ENCODE measurements at regions not wholly inside any gene's neighbourhood (a gene's known extent, or its start where the extent isn't known, plus 50 kb on each side); places are given as distances from the start of the nearest gene placed in this dataset.
"Not testable (repeated sequence)": the region's sequence is repeated elsewhere in the genome, so short reads cannot be mapped to it uniquely, and the experiment has no call there.

- DNase-seq: no peak
Observed at GRCh38 chr1:55466373-55466772, 251.2 kb upstream of the USP24 start.

DNA sequence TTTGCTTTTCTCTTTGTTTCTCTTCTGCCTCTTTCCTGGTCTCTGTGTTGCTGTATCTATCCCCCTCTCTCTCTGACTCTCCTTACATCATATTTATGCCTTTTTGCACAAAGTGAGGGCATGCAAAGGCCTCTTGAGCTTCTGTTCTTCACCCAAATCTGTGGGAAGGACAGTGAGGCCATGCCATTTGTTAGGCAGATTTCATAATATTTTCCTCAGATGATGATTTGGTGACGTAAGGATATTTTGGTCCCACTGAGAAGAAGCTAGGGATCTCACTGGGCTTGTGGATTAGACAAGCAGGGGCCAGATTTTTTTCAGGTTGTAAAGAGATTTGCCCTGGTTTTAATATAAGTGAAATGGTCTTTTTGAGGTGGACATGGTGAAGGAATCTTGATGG lies 249.4 kb upstream of the USP24 start:
- no peak for DNase-seq

DNA sequence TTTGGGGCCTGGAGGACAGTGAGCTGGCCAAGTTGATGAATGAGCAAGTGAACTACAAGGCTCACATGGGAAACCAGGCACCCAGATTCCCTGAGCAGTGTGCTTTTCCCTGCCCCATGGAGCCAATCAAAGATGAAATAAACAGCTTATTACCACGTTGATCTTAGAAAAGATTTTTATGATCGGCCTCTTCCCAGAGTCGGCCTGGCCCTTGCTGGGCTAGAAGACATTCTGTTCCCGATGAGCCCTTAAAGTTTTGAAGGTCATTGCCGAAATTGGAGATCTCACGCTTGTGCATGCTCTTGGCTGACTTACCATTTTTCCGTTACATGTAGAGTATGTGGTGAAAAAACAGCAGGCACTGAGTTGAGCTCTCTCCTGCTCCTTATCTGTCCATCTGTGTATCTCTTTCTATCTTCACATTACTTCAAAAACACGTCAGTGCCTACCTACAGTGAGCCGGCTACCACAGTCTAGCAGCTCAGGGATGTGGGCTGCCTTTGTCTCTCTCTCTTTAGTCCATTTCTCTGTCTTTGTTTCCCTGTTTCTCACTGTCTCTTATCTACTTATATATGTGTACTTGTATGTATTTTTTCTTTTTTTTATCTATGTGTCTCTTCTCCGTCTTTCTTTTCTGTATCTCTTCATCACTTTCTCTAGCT lies 248.8 kb upstream of the USP24 start:
- DNase-seq: no peak

GRCh38 chr1:55457874-55458273 lies 242.7 kb upstream of the USP24 start:
- no peak for DNase-seq

- no peak for DNase-seq
Observed at GRCh38 chr1:55456971-55457370, 241.8 kb upstream of the USP24 start.

GRCh38 chr1:55448261-55448660 lies 233.1 kb upstream of the USP24 start:
- no peak for DNase-seq

DNA sequence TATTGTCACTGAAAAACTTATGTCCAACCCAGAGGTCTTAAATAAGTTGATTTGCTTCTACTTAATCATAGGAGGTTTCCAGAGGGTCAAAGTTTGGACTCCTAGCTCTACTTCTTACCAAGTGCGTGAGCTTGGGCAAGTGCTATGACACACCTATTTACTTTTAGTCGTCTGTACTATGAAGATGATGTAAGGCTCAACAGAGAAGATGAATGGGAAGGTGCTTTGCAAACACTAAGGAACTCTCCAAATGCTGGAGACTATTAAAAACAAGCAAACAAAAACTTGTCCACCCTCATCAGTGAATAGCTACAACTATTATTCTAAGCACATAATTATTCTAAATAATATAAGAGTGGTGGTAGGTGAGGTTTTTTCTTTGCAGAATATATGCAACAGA lies 232.3 kb upstream of the USP24 start:
- DNase-seq: no peak

DNA sequence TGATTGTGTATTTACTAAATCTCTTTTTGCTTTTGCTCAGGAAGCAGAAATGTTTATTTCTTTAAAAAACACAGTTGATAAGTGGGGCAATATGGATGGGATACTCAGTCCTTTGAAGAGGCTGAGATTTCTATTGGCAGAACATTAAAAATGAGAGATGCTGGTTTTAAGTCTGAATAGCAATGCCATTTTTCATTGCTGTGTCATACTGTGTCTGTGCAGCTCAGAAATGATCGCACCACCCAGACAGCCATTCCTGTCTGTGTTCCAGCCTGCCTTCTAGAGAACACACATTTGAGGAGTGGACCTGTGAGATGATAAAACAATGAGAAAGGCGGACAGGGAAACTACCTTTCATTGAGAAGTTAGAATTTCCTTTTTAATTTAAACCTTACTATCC lies 231.2 kb upstream of the USP24 start:
- no peak for DNase-seq

DNA sequence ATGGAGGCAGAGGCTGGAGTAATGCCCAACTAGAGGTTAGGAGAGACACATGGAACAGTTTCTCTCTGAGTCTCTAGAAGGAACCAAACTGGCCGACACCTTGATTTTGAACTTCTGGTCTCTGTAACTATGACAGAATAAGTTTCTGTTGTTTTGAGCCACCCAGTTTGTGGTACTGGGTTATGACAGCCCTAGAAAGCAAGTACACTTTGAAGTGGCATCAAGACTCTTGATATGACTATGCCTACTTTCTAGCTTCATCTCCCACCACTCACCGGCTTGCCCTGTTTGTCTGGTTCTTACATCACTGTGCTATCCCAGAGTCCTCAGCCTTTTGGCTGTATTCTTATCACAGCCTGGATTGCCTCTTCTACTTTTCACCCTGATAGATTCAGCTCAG lies 230.3 kb upstream of the USP24 start:
- DNase-seq: no peak

- no peak for DNase-seq
Observed at GRCh38 chr1:55444667-55445066, 229.5 kb upstream of the USP24 start.

- peak; percentile 45 to 55 for DNase-seq
Observed at GRCh38 chr1:55443175-55443915, 228.2 kb upstream of the USP24 start.

DNA sequence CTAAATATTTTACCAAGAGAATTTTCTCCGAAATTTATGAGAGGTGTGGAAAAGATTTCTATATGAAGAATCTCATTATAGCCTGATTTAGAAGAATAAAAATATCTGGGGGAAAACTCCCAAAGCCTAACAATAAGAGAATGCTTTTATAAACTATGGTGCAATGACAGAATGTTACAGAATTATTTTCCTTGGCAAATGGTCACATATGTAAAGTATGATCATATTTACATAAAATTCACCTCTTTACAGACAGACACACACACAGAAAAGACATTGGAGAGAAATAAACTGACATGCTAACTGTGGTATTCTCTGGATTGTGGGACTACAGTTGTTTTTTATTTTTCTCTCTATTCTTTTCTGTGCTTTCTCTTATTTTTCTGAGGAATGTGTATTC lies 226.3 kb upstream of the USP24 start:
- DNase-seq: no peak

DNA sequence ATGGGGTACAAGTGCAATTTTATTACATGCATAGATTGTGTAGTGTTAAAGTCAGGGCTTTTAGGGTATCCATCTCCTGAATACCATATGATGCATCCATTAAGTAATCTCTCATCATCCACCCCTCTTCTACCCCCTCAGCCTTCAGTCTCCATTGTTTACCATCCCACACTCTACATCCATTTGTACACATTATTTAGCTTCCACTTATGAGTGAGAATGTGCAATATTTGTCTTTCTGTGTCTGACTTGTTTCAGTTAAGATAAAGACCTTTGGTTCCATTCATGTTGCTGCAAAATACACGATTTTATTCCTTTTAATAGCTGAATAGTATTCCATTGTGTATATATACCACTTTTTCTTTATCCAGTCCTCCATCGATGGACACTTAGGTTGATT lies 222.5 kb upstream of the USP24 start:
- DNase-seq: no peak

GRCh38 chr1:55430720-55431119 lies 215.6 kb upstream of the USP24 start:
- DNase-seq: not testable (repeated sequence)

DNA sequence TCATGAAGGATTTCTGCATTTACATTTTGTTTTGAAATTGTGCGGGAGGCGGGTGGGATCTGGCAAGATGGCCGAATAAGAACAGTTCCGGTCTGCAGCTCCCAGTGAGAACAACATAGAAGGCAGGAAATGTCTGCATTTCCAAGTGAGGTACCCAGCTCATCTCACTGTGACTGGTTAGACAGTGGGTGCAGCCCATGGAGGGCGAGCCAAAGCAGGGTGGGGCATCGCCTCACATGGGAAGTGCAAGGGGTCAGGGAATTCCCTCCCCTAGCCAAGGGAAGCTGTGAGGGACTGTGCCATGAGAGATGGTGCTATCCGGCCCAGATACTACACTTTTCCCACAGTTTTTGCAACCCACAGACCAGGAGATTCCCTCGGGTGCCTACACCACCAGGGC lies 215.0 kb upstream of the USP24 start:
- not testable (repeated sequence) for DNase-seq

DNA sequence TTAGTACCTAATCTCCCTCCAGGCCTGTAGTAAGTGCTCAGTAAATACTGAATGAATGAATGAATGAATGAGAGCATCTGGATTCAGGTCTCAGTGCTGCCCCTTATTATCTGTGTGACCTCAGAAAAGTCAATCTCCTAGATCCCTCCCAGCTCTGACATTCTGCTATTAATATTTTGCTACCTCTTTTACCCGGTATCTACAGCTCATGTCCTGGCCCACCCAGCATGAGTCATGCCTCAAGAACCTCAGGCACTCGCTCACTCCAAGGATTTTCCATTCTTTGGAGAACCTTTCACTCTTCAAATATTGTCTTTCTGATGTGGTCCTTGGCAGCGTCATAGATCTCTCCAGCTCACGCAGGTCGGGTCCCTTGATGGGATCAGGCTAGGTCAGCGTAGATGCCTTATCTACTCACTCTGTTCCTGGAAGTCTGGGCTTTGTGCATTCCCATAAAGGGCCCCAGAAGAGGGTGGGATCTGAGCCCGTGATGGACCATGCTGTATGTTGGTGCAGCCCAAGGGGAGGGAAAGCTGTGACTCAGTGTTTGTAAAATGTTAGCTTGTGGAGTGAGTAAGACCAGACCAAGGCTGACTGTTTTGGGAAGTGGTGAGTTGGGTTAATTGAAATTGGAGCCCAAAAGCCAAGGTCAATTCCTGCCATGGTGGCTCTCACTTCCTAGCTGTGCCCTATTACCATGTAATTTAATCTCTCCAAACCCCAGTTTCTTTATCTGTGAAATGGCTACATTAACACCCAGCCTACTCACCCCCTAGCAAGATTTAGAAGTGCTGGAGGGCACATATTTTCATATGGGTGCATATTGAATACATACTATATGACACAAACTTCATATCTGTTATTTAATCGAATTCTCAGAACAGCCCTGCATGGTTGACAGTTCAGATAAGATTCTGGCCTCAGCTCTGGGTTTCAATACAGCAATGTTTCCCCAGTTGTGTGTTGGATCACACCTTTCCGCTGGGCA lies 214.1 kb upstream of the USP24 start:
- DNase-seq: no peak

DNA sequence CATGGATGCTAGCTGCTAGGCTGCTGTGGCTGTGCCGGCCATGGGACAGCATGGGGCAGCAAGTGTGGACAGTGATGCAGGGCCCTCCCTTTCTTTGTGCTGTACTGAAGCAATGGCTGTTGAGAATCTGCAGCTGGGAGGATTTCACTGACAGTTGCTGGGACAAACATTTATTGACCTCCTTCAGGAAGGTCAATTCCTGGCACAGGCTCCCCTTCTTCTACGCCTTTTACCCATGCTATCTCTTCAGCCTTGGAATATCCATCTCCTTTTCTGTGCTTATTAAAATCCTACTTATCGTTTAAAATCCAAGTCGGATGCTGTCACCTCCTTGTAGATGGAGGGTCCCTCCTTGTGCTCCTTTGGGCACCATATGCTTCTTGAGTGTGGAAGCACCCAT lies 213.1 kb upstream of the USP24 start:
- no peak for DNase-seq

DNA sequence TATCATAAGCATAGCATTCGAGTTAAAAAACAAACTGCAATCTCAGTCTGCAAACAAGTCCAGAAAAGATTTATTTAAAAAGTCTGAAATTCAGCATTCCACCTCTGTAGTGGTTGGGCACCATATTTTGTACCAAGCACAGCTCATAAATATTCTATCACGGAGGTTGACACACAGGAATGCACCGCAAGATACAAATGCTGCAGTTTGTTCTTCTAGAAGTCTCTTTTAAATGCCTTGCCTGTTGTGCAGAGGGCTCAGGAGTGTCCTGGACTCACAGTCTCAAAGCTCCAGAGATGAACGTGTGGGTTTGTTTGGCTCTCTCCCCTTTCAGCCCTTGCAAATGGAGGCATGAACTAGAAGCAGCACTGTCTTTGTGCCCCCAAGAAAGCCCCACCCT lies 212.4 kb upstream of the USP24 start:
- DNase-seq: no peak

DNA sequence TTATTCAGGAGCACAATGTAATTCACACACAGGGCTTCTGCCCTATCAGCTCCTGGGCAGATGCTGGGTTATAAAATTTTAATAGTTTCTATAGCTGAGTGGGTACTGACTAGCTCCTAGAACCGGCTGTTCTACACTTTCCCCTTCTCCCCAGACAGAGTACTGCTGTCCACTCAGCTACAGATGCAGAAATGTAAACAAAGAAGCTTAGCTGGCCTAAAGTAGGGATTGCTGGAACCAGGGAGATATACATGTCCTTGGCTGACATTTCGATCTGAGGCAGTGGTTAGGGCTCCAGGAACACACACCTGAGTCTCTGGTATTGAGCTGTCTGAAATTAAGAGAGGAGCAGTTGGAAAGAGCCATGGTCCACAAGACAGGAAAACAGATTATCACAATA lies 211.5 kb upstream of the USP24 start:
- no peak for DNase-seq

DNA sequence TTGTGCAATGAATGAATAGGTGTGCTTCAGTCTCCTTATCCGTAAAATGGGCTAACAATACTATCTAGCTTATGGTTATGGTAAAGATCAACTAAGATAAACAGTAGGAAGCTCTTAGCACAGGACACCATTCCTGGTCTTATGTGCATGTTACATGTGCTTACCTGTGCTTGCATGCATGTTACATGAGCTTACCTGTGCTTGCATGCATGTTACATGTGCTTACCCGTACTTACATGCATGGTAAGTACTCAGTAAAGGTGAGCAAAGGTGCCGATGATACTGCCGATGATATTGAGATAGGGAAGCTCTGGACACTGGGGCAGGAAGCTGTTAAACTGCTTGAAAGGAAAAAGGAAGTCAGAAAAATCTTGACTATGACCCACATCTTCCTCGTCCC lies 211.0 kb upstream of the USP24 start:
- DNase-seq: no peak

DNA sequence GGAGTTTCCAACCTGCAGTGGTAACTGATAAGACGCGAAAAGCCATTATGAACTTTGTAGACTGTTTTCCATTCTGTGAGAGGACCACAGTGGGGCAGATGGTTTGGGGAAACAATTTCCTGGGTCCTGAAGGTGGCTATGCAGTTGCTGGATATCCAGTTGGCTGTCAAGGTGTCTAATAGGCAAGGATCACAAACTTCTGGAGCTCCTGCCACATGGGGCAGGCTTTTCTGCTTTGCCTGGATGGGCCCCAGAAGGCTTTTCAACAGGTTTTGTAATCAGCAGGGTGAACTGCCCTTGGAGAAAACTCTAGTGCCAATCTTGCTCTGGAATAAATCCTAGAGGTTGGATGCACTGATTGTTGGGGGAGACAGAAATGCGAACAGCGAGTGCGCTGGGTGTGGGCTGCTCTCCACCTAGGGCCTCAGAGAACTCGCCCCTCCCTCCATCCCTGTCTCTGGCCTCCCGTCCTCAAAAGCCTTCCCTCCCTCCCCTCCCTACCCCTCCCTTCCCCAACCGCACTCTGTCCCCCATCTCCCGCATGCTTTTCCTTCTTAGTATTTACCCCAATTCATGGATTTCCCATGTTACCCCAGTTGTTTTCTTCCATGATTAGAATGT lies 210.3 kb upstream of the USP24 start:
- DNase-seq: no peak

DNA sequence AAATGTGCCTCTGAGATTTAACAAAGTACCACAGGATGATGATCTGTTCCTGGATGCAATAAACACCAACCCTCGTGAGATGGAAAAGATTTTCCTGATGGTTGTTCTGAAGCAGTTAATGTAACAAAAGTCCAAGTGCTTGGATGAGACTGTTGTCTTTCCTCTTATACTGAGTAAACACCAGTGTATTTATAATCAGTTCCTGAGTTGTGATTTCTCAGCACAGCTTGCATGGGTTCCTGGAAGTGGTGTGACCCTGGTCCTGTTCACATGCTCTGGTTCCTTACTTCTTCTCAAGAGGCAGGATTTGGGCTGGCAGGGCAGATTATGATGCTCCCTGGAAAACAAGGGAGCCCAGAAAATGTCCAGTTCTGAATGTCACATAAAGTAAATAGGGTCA lies 208.2 kb upstream of the USP24 start:
- DNase-seq: no peak
